ENCODE measurements at regions not wholly inside any gene's neighbourhood (a gene's known extent, or its start where the extent isn't known, plus 50 kb on each side); places are given as distances from the start of the nearest gene placed in this dataset.

GRCh38 chr21:19899645-19900044 lies 1098.6 kb upstream of the NCAM2 start:
- DNase-seq: no peak

- DNase-seq: no peak
Observed at GRCh38 chr21:19900149-19900548, 1098.1 kb upstream of the NCAM2 start.

- no peak for DNase-seq
Observed at GRCh38 chr21:19908390-19908789, 1089.8 kb upstream of the NCAM2 start.

GRCh38 chr21:19914028-19914427 lies 1084.2 kb upstream of the NCAM2 start:
- no peak for DNase-seq

GRCh38 chr21:19921211-19921610 lies 1077.0 kb upstream of the NCAM2 start:
- DNase-seq: no peak

- DNase-seq: no peak
Observed at GRCh38 chr21:19922122-19922521, 1076.1 kb upstream of the NCAM2 start.

GRCh38 chr21:19935467-19935866 lies 1062.7 kb upstream of the NCAM2 start:
- no peak for DNase-seq

GRCh38 chr21:19937619-19938018 lies 1060.6 kb upstream of the NCAM2 start:
- no peak for DNase-seq

GRCh38 chr21:19941626-19942025 lies 1056.6 kb upstream of the NCAM2 start:
- DNase-seq: no peak

- no peak for DNase-seq
Observed at GRCh38 chr21:19950347-19950746, 1047.9 kb upstream of the NCAM2 start.

- no peak for DNase-seq
Observed at GRCh38 chr21:19969156-19969555, 1029.1 kb upstream of the NCAM2 start.

- no peak for DNase-seq
Observed at GRCh38 chr21:19981938-19982337, 1016.3 kb upstream of the NCAM2 start.

GRCh38 chr21:19986396-19986795 lies 1011.8 kb upstream of the NCAM2 start:
- DNase-seq: no peak

GRCh38 chr21:19987671-19988070 lies 1010.5 kb upstream of the NCAM2 start:
- DNase-seq: no peak

GRCh38 chr21:19992540-19992939 lies 1005.7 kb upstream of the NCAM2 start:
- DNase-seq: no peak

GRCh38 chr21:19993268-19993667 lies 1004.9 kb upstream of the NCAM2 start:
- no peak for DNase-seq

- no peak for DNase-seq
Observed at GRCh38 chr21:19995253-19995652, 1003.0 kb upstream of the NCAM2 start.

- DNase-seq: no peak
Observed at GRCh38 chr21:19998453-19998852, 999.8 kb upstream of the NCAM2 start.

GRCh38 chr21:19999369-20000272 lies 998.6 kb upstream of the NCAM2 start:
- DNase-seq: no peak

- DNase-seq: no peak
Observed at GRCh38 chr21:20004367-20004766, 993.8 kb upstream of the NCAM2 start.

GRCh38 chr21:20010691-20011200 lies 987.5 kb upstream of the NCAM2 start:
- no peak for DNase-seq

GRCh38 chr21:20013851-20014250 lies 984.4 kb upstream of the NCAM2 start:
- DNase-seq: no peak

- no peak for DNase-seq
Observed at GRCh38 chr21:20016435-20017005, 981.7 kb upstream of the NCAM2 start.

- no peak for DNase-seq
Observed at GRCh38 chr21:20020026-20020425, 978.2 kb upstream of the NCAM2 start.

Measured in CD4-positive, alpha-beta T cell treated with Interleukin-21 for 1 hour (primary cell).